ENCODE measurements at regions not wholly inside any gene's neighbourhood (a gene's known extent, or its start where the extent isn't known, plus 50 kb on each side); places are given as distances from the start of the nearest gene placed in this dataset.

DNA sequence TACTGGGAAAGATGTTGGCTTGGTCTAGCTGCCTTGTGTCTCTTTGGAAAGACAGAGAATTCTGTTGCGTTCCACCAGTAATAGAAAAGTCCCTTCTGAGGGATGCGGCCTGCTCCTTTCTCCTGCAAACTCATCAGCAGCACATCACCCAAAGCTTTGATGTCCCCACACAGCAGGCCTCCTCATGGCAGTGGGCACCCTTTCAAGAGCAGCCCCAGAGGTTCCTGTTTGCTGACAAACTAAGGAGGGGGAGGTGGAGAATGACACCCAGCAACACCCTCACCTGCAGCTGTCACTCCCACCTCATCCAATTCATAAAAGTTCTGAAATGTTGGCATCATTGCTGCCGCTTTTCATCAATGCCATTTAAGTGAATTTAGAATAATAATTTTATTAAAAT, 556.6 kb downstream of the BCL11A start:
- Histone ChIP-seq H3K36me3 (no peaks in the 10 kb centered on the region), H3K4me3 (no peak overlapping the region), H3K4me1 (ENCODE audit: insufficient read depth) (no peaks in the 10 kb centered on the region), H3K27ac (no peak overlapping the region), H3K9me3 (no peaks in the 10 kb centered on the region), H3K27me3 (no peaks in the 10 kb centered on the region)
- intact Hi-C loops (cut with DNase I), result no loop called here
- 48 to 67% (median 63%) methylated on average over 3 of the region's 3 CpGs for WGBS, 3 donors
- no peak for DNase-seq
- TF ChIP-seq EP300 (IDR thresholded peaks at IDR 0.05), result no peak

DNA sequence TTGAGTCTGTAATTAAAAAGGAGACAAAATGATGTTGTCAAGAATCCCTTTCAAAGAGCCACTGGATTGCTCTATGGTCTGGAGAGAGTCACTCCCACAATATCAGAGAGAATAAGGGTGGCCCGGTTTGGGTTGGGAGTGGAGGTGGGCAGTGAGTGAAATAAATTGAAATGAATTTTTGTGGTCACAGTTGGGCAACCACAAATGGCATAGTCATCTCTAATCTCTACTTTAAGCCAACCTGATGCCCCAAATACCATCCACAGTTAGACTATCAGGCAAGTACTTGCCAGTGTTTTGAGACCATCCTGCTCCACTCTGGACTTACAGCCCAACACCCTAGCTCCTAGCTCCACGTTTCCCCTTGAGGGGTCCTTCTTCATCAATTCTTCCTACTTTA, 559.7 kb downstream of the BCL11A start:
- Histone ChIP-seq H3K9me3 (no peaks in the 10 kb centered on the region), H3K27ac (no peak overlapping the region), H3K36me3 (no peaks in the 10 kb centered on the region), H3K4me1 (ENCODE audit: insufficient read depth) (no peaks in the 10 kb centered on the region), H3K27me3 (no peaks in the 10 kb centered on the region), H3K4me3 (no peak overlapping the region)
- no peak for DNase-seq
- intact Hi-C loops (cut with DNase I), result no loop called here
- WGBS, 3 donors, result 74 to 85% (median 81%) methylated on average over 2 of the region's 2 CpGs
- TF ChIP-seq, protein P1, sequence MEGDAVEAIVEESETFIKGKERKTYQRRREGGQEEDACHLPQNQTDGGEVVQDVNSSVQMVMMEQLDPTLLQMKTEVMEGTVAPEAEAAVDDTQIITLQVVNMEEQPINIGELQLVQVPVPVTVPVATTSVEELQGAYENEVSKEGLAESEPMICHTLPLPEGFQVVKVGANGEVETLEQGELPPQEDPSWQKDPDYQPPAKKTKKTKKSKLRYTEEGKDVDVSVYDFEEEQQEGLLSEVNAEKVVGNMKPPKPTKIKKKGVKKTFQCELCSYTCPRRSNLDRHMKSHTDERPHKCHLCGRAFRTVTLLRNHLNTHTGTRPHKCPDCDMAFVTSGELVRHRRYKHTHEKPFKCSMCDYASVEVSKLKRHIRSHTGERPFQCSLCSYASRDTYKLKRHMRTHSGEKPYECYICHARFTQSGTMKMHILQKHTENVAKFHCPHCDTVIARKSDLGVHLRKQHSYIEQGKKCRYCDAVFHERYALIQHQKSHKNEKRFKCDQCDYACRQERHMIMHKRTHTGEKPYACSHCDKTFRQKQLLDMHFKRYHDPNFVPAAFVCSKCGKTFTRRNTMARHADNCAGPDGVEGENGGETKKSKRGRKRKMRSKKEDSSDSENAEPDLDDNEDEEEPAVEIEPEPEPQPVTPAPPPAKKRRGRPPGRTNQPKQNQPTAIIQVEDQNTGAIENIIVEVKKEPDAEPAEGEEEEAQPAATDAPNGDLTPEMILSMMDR (IDR thresholded peaks at IDR 0.05), result no peak

DNA sequence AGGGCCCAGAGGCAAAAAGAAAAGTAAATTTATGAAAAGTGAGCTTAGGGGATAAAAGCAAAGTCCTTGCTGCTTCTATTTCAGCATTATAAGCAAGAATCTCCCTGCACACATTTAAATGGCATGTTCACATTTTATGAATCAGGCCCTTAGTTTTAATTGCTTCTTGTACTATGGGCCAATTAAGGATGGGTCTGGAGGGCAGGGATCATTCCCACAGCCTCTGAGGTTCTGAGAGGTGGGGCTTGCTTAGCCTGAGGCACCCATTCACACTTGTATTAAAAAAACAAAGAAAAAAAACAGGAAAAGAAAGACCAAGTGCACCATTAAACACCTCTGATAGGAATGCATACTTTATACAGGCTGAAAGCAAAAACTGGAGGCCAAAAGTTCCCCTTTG, 565.1 kb downstream of the BCL11A start:
- Histone ChIP-seq H3K4me3 (no peak overlapping the region), H3K36me3 (no peaks in the 10 kb centered on the region), H3K27me3 (no peaks in the 10 kb centered on the region), H3K27ac (no peak overlapping the region), H3K4me1 (ENCODE audit: insufficient read depth) (no peaks in the 10 kb centered on the region), H3K9me3 (no peaks in the 10 kb centered on the region)
- intact Hi-C loops (cut with DNase I), result no loop called here
- TF ChIP-seq EP300 (IDR thresholded peaks at IDR 0.05) (no peak), POLR2A (IDR thresholded peaks at IDR 0.05) (no peak)
- TF ChIP-seq, protein P1 (IDR thresholded peaks at IDR 0.05), result no peak
- DNase-seq, result no peak

DNA sequence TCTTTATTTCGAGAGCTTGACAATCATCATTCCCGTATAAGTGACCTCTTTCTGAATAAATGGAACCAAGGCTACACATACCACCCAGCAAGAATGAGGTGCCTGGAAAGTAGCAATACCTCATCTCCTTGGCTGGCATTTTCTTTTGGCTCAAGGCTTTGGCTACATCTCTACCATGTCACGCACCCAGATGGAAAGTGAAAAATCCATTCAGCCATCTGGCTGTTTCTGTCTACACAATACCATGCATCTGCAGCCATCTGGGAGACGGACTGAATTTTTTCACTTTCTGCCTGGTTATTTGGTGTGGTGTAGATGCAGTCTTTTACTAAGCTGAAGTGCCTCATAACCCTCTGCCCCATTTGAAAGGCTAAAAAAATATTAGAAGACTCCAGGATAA, 566.9 kb downstream of the BCL11A start:
- DNase-seq, result no peak
- Histone ChIP-seq H3K36me3 (no peaks in the 10 kb centered on the region), H3K4me1 (ENCODE audit: insufficient read depth) (no peaks in the 10 kb centered on the region), H3K27me3 (no peaks in the 10 kb centered on the region), H3K4me3 (no peak overlapping the region), H3K27ac (no peak overlapping the region), H3K9me3 (no peaks in the 10 kb centered on the region)
- TF ChIP-seq POLR2A (IDR thresholded peaks at IDR 0.05) (no peak), EP300 (IDR thresholded peaks at IDR 0.05) (no peak)
- TF ChIP-seq, protein P1 (IDR thresholded peaks at IDR 0.05), result no peak
- WGBS, 3 donors, result 84 to 94% (median 93%) methylated on average over 4 of the region's 4 CpGs
- intact Hi-C loops (cut with DNase I), result no loop called here

DNA sequence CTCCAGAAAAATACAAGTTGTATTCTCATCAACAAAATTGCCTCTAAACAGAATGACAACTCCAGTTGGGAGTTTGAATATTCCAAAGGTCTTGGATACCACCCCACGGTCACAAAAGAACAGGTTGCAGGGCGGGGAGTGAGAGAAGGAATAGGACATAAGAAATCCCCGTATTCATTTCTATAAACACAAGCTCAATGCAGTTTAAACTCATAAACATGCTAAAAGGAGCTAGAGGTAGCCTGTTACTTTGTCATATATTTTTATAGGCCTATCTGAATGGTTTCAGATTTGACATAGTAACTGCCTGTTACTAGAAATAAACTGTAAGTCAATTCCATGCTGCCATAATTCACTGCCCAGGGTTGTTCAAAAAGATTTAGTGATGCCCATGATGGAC, 567.5 kb downstream of the BCL11A start:
- Histone ChIP-seq H3K4me1 (ENCODE audit: insufficient read depth) (no peaks in the 10 kb centered on the region), H3K4me3 (no peak overlapping the region), H3K9me3 (no peaks in the 10 kb centered on the region), H3K27ac (no peak overlapping the region), H3K36me3 (no peaks in the 10 kb centered on the region), H3K27me3 (no peaks in the 10 kb centered on the region)
- TF ChIP-seq POLR2A (IDR thresholded peaks at IDR 0.05), result no peak
- TF ChIP-seq, protein P1 (IDR thresholded peaks at IDR 0.05), result no peak
- no peak for TF ChIP-seq EP300 (IDR thresholded peaks at IDR 0.05)
- no peak for DNase-seq
- intact Hi-C loops (cut with DNase I), result no loop called here
- 88 to 92% (median 89%) methylated on average over 3 of the region's 3 CpGs for WGBS, 3 donors
